GM21737 (cell line): ENCODE measurements at regions not wholly inside any gene's neighbourhood (a gene's known extent, or its start where the extent isn't known, plus 50 kb on each side); places are given as distances from the start of the nearest gene placed in this dataset.

Experiments used
- ATAC-seq: cut with Tn5 transposase; IDR thresholded peaks from one replicate; pipeline ENCODE4 v1.9.1; 2021; ENCODE audit warnings: mild to moderate bottlenecking, moderate library complexity; ENCODE audit not compliant: unreplicated experiment

DNA sequence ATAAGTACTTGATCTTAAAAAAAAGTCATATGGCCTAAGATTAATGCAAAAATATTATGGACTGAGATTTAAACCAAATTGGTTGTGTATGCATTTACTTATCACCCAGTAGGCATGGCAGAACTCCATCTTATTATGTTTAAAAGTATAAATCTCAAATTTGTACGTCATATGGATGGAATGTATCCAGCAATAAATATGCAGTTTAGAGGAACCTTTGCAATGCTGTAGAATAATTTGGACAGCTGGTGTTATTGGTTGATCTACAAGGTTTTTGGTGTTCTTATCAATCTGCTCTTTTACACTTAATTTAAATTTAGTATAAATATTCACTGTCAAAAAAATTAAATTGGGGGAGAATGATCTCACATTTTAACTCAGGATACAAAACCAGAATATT, 640.2 kb downstream of the SATB2 start:
- ATAC-seq = no peak

DNA sequence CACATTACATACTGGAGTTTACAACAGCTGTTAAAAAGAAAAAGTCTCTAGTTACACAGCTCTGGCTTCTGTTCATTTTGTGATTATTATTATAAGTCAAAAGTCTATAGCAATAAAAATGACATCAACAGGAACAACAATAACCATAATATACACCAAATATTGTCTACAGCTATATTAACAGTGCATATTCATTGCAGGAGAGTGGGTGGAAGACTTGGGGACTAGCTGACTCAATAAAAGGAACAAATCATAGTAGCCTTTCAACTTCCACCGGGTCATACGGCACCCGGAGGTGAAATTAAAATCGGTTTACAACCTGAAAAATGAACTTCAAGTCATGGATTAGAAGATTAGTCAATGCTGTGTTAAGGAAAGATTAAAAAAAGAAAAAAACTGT, 642.1 kb downstream of the SATB2 start:
- no peak for ATAC-seq

DNA sequence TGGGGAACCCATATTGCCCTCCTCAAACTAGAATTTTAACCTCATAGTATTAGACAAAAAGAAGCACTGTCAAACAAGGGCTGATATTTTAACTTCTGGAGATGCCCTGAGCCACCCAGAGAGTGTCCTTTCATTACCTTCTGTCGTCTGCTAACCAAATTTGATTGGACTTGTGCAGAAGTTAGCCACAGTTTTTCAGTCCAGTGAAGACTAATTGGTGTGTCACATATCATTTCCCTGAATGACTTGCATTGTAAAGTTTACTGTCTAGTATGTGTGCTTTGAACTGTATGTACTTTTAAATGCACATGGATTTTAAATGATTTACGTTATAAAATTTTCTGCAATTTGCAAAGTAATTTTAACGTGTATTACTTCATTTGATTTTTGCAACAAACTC, 646.5 kb downstream of the SATB2 start:
- no peak for ATAC-seq

DNA sequence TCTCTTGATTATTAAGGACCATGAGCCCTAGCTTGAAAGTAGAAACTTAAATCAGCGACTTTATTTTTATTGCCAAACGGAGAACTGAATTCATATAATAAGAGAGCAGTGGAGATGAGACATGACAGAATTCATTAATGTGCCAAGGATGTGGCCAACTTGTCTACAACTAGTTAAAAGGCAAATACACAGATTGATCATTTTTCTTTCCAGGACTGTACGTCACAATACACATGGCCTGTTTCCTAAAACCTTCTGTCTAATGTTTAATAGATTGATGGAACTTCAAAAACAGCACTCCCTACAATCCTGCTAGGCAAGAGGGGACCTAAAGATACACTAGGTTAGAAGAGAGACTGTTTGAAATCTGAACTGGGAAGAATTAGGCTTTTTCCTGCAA, 647.8 kb downstream of the SATB2 start:
- no peak for ATAC-seq

DNA sequence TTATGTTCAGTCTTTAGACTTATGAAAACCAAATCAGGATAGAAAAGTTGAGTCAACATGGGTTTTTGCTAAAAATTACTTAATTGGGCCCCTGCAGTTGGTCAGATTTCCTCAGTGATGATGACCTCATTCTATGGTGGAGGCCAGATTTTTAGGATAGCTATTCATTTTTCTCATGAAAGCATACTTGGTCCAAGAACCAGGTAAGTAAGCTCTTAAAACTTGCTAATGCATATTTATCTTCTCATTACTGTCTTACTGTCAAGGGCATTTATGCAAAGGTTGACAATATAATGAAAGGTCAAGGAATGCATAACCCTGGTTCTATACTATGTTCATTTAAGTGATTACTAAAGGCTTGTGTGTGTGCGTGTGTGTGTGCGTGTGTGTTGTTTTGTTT, 650.6 kb downstream of the SATB2 start:
- ATAC-seq = no peak

DNA sequence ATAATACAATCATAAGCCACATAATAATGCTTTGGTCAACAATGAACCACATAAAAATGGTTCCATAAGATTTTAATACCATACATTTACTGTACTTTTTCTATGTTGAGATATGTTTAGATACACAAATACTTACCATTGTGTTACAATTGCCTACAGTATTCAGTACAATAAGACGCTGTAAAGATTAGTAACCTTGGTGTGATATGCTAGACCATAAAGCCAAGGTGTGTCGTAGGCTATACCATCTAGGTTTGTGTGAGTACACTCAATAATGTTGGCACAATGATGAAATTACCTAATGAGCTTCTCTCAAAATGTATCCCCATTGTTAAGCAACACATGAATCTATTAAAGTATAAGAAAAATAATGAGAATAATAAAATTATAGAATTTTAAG, 662.3 kb downstream of the SATB2 start:
- ATAC-seq = no peak

DNA sequence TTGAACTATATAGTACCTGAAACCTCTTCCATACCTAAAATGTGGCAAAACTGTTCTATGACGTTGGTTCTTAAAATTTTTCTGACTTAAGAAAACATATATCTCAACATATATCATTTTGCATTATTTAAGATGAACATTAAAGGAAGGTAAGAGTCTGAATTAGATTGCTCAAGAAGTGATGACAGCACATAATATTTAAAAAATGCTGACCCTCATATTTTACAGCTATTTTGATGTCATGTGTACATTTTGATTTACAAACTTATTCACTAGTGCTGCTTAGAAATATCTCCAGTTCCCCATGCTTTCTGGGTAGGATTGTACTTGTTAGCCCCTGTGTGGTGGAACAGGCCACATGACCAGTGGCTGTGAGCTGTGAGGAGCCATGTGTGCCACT, 666.1 kb downstream of the SATB2 start:
- ATAC-seq = no peak

DNA sequence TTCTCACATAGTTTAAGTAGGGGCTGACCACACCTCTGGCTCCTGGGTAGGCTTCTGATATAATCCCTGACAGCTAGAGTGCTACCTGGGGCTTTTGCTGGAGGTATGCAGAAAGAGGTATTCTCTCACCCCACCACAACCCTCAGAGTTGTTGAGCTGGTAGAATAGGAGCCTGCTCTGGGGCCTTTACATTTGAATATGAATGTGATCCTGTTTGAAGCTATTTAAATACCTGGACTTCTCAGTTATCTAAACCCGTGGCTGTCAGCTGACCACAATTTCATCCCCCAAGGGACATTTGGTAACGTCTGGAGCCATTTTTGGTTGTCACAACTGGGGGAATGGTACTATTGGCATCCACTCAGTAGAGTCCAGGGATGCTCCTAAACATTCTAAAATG, 669.1 kb downstream of the SATB2 start:
- ATAC-seq = no peak

DNA sequence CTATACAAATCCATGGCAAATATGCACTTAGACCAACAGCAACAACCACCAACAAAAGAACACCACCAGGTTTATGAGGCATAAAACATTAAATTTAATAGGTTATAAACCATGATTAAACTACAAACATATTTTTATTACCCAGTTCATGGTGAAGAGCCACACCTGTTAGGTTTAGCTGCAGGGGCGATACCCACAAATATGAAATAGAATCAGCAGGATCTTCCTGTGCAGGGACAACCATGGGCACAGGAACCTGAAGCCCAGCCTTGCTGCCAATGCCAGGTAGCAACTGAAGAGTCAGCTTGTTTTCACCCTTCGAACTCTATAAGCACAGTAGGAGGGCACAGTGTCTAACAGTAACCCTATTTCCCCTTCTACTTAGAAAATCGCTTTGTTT, 675.0 kb downstream of the SATB2 start:
- no peak for ATAC-seq

DNA sequence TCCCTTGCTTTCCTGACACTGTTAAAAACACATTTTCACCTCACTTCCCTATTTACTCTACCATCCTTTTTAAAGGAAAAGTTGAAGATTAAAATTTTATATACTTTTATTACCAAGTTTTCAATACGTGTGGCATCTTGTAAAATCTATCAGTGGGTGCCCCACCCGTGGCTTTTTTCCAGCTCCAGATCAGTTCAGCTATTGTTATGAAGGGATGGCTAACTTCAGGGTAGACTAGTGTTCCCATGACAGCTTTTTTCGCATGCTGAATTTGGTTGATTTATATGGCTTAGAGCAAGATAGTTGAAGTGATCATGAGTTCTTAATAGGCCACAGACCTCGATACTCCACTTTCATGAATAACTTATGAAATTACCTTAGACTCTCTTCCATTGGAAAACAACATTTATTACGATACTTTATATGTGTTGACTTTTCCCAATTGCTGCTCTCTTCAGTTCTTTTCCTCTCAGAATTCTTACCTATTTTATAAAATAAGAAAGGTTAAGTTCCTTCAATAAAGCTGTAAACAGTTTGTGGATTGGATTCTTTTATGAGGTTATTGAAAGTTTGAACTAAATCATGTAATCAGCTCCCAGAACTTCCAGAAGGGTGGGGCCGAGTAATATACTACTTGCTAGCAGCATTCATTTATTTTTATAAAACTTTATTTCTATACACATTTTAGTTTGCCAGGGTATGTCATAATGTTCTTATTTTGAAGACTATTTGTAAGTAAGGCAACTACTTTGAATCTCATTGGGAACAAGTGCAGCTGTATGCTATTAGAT, 680.9 kb downstream of the SATB2 start:
- no peak for ATAC-seq

DNA sequence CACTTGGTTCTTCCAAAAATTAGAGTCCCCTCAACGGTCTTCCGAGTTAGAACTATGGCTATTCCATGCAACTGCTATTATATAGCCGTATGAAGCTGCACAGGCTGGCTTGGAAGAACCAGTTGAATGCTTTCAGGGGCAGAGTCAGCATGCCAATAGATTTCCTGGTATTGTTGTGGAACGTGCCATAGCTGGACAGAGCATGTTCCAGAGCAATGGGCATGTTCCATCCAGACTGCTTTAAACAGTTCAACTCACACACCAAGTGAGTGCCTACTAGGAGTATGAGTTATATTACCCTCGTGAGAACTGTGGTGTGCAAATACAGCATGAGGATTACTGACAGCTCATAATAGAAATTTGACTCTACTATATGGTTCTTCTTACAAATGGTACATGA, 682.0 kb downstream of the SATB2 start:
- no peak for ATAC-seq

DNA sequence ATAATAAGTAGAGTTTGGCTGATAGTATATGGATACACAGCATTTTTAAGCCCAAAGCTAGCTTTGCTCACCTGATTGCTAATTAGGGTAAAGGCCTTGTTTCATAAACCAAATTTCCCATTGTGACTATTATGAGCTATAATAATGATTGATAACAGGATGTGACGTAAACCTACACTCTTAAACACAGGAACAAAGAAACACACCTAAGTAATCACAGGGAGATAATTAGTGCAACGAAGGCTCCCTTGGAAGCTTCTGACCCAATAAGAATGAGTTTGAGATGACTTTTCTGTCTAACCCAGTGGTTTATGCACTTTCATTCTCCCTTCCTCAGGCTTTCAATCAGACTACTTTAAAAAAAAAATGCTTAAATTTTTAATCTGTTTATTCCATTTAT, 683.2 kb downstream of the SATB2 start:
- no peak for ATAC-seq

DNA sequence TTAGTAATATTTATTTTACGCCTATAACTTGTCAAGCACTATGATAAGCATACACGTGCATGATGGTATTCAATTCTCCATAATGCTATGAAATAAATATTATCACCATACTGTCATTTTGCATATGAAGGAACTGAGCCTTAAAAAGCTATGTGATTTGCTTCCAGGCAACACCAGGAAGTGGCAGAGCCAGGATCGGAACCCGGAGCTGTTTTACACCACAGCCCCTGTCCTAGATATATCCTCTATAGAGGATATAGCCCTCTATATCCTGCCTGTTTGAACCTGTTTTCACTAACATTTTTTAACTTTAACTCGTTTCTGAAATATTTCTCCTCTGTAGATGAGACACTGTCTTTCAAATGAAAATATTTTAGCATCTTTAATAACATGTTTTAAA, 690.0 kb downstream of the SATB2 start:
- ATAC-seq = no peak

DNA sequence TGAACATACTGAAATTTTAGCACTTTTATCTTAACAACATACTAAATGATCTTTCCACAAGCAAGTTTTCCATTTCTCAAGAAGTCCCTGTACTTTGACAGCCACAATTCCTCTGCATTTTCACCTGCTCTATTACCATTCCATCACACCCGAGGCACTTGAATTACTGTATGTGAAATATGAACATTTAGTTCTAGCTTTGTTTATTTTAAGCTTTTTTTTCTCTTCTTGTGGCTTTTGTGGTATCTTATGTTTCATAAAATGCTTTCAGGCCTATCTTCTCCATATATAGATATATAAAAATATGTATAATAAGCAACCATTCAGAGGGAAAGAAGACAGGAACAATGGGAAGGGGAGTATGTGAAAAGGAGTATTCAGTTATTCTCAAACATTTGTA, 693.9 kb downstream of the SATB2 start:
- no peak for ATAC-seq

DNA sequence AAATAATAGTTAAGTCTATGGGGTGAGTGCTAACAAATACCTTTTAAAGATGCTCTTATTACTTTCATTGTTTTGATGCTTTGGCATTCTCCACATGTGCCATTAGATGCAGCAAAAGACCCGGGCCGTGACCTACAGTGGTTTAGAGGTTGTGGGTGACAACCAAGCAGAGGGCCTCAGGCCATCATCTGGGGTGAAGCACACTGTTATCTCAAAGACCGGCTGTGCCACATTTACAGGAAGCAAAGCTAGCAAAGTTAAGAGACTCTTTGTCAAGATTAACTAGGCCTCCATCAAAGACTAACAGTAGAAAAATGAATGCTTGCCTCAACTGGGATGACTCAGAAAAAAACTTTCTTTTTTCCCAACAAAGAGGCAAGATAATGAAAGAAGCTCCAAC, 695.3 kb downstream of the SATB2 start:
- ATAC-seq = no peak

DNA sequence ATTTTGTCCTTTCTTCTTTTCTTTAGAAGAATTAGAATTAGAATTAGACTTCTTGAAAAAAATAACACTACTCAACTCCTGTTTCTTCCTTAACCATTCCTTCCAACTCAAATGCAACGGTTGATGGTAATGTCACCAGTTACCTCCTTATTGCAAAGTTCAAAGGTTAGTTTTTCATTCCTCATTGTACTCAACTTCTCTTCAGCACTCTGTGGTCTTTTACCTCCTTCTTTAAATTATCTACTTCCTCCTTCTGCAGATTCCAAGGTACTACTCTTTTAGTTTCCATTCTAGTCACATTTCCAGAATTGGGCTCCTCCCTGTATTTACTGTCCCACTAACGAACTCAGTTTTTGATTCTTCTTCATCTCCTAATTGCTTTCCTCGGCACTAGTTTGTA, 700.7 kb downstream of the SATB2 start:
- ATAC-seq = no peak

DNA sequence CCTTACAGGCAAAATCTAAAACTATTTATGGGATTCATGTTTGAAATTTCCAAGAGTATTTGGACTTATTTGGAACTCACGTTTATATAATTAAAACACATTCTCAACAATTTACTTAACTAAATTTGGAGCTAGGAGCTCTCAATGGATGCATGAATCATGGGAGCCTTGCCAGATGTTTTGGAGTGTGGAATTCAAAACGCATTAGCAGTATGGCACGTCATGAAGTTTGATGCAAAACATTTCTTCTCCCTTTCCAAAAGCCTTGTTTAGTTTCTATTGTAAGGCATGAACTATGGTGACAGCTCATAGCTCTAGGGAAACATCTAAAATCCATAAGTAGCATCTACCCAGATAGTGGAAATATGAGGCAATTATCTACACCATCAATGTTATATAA, 701.6 kb downstream of the SATB2 start:
- no peak for ATAC-seq

DNA sequence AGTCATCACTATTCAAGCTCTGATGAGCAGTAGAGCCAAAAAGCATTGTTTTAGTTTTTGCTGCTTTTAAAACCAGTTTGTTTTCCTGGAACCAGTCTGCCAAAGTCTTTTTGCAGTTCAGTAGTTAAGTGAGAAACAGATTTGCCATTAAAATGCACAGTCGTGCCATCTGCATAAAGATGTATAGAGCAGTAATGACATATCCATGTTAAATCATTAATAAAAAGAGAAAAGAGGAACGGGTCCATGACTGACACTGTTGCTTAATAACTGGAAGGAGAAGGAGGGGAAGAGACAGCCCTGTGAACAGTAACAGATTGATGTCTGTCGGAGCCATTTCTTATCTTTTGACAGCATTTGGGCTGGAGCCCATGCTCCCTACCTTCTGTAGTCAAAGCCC, 704.6 kb downstream of the SATB2 start:
- no peak for ATAC-seq

DNA sequence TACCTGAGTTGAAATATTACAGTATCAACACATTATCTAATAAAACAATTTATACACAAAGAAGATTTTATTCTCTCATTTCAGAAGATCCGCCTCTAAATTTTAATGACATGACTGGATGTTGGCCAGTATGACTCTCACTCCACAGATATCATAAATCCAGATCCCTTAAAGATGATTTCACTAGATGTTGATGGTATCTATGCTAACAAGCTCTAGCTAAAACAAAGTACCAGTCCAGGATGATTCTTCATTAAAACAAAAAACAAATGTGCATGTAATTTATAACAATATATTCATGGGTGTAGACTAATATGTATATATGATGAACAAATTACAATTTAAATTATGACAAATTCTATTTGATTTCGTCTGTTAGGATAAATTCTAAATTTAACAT, 708.4 kb downstream of the SATB2 start:
- no peak for ATAC-seq

DNA sequence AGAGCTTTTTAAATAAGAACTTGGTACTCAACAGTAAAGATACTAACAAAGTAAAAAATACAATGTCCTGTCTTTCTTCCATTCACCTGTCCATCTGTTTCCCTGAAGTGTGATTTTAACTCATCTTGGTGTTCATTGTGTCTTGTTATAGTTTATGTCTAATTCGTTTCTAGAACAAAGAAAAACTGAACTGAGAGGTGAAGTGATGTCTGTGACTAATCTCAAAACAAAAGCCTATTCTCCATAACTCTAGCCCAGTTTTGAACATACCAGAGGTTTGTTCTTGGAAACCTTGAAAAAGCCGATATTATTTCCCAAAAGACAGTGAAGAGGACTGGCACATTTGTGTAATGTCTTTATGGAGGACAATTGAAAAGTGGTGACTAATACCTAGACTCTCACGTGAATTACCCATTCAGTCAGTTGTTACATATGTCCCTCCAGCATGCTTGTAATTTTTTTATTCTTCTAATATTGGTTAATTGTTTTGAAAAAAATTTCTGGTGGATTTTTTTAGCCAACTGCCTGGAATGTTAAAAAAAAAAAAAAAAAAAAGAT, 725.8 kb downstream of the SATB2 start:
- no peak for ATAC-seq

DNA sequence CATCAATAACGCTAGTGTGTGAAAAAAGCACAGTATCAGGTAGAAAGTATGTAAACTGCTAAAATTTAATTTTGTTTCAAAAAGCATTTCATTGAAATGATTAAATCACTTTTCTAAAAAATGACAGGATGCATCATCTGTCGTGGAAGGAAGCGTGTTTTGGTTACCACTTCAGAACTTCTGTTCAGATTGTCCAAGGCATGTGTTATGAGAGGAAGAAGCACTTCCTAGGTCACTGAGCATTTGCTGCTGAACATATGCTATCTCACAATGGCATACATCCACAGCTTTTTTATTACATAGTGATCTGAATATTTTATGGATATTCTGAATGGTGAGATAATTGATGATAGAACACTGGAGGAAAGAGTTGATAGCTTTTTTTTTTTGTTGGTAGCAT, 737.5 kb downstream of the SATB2 start:
- no peak for ATAC-seq

DNA sequence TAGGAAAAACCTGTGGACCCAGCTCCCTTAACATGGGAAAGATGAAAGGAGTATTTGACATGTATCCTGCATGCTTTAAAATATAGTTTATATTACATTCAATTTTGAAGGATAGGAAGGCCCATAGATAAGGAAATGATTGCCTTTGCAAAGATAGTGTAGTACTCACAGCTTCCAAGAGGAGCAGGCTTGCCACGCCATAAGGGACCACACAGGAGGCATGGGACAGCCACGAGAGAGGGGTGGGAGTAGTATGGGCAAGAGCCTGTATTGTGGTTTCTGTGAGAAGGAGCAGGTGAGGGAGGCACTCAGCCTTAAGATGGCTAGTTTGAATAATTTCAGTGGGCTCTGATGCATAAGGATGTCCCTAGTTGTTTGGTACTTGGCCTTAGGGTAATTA, 740.3 kb downstream of the SATB2 start:
- no peak for ATAC-seq

DNA sequence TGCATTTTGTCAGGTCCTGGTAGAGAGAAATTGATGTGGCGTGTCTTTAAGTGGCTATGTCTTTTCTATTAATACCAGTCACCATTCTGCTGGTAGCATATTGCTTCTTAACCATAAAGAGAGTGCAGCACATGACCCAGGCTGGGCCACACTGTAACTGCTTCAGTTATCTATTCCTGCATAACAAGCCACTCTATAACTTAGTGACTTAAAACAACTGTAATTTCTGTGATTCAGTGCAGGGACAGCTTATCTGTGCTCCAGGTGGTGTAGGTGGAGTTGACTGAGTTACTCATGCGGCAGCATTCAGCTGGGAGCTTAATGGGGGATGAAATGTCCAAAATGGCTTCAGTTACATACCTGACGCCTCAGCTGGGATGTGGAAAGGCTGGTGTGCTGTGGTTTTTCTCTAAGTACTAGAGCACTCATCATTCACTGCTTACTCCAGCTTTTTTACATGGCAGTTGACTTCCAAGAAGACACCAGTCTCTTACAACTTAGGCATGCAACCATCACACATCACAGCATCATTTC, 742.4 kb downstream of the SATB2 start:
- ATAC-seq = no peak
